Left lung (tissue), 4 donors: ENCODE measurements at regions not wholly inside any gene's neighbourhood (a gene's known extent, or its start where the extent isn't known, plus 50 kb on each side); places are given as distances from the start of the nearest gene placed in this dataset.
A peak's percentile ranks its signal among the peaks of the same experiment; 100 is the strongest.

ENCODE experiments used
- ATAC-seq: fragments of 200-7000 bp; cut with Tn5 transposase; one replicate; pipeline ENCODE4 v1.9.1; 2020; ENCODE audit warnings: moderate library complexity
- DNase-seq, 4 donors: peaks; one replicate each; pipeline ENCODE4 v3.0.0-alpha.2; 2013 to 2020
- H3K27ac ChIP-seq, 2 donors: fragments of 200-600 bp; sonication (generic) in 1 of 2; one replicate each; pipeline versions ENCODE4 v1.5.0 to v1.8.0; 2020 to 2021
- H3K27me3 ChIP-seq, 2 donors: fragments of 200-600 bp; sonication (generic) in 1 of 2; one replicate each; pipeline versions ENCODE4 v1.5.0 to v1.8.0; 2020 to 2021
- H3K36me3 ChIP-seq, 2 donors: fragments of 200-600 bp; sonication (generic) in 1 of 2; one replicate each; pipeline versions ENCODE4 v1.5.0 to v1.8.0; 2020 to 2021
- H3K4me1 ChIP-seq, 2 donors: fragments of 200-600 bp; one replicate each; pipeline ENCODE4 v1.8.0; 2021
- H3K4me3 ChIP-seq, 2 donors: fragments of 200-600 bp; sonication (generic) in 1 of 2; one replicate each; pipeline versions ENCODE4 v1.5.0 to v1.8.0; 2020 to 2021; ENCODE audit warnings: mild to moderate bottlenecking in 1 of 2
- H3K9me3 ChIP-seq, 2 donors: fragments of 200-600 bp; sonication (generic) in 1 of 2; one replicate each; pipeline versions ENCODE4 v1.5.0 to v1.8.0; 2020 to 2021
- CTCF ChIP-seq, 2 donors: fragments of 200-600 bp; sonication (generic) in 1 of 2; IDR thresholded peaks; one replicate each; pipeline versions ENCODE4 v1.5.0 to v1.8.0; 2021; ENCODE audit warnings: antibody characterized with exemption in 2 of 2
- intact Hi-C, 2 donors: fragments of 100-400 bp; cut with DNase I; formaldehyde crosslinking; loops; one replicate each; pipeline versions ENCODE4 v1.11.2 to v1.14.2; 2022
- donor health status: DM: no; HTN: yes; CAD: no.
- donor health status: DM: no; HTN: no; CAD: no.

- intact Hi-C loops: no loop called here
- H3K27ac ChIP-seq: no peak overlapping the region
- no peaks in the 10 kb centered on the region for H3K4me1 ChIP-seq
- DNase-seq (no peak), ATAC-seq (no peak)
- no peak for TF ChIP-seq CTCF (IDR thresholded peaks at IDR 0.05)
- H3K9me3 ChIP-seq: peaks cover 0 to 14% of the 10 kb centered on the region in 2 donors
- H3K36me3 ChIP-seq: no peaks in the 10 kb centered on the region
- peaks cover 0 to 23% of the 10 kb centered on the region in 2 donors for H3K27me3 ChIP-seq
- no peak overlapping the region for H3K4me3 ChIP-seq
These were observed 130.8 kb upstream of the C14orf180 start for GRCh38 chr14:104448721-104449120.

- peaks cover 0 to 23% of the 10 kb centered on the region in 2 donors for H3K27me3 ChIP-seq
- H3K9me3 ChIP-seq: peaks cover 0 to 14% of the 10 kb centered on the region in 2 donors
- no peak for TF ChIP-seq CTCF (IDR thresholded peaks at IDR 0.05)
- H3K36me3 ChIP-seq: no peaks in the 10 kb centered on the region
- ATAC-seq: no peak
- no peak overlapping the region for H3K27ac ChIP-seq
- intact Hi-C loops: no loop called here
- no peak for DNase-seq
- H3K4me1 ChIP-seq: no peaks in the 10 kb centered on the region
- no peak overlapping the region for H3K4me3 ChIP-seq
These were observed 128.7 kb upstream of the C14orf180 start for GRCh38 chr14:104450811-104451401.

GRCh38 chr14:104451474-104451873 lies 128.1 kb upstream of the C14orf180 start:
- no peak for ATAC-seq
- DNase-seq: no peak
- no peaks in the 10 kb centered on the region for H3K4me1 ChIP-seq
- H3K36me3 ChIP-seq: no peaks in the 10 kb centered on the region
- no peak overlapping the region for H3K27ac ChIP-seq
- no peak overlapping the region for H3K4me3 ChIP-seq
- H3K27me3 ChIP-seq: peaks cover 0 to 18% of the 10 kb centered on the region in 2 donors
- intact Hi-C loops: no loop called here
- no peak for TF ChIP-seq CTCF (IDR thresholded peaks at IDR 0.05)
- peaks cover 0 to 14% of the 10 kb centered on the region in 2 donors for H3K9me3 ChIP-seq

- DNase-seq (no peak), ATAC-seq (no peak)
- TF ChIP-seq CTCF (IDR thresholded peaks at IDR 0.05): no peak
- Histone ChIP-seq H3K9me3 (no peaks in the 10 kb centered on the region), H3K4me1 (peaks cover 0 to 8% of the 10 kb centered on the region in 2 donors), H3K36me3 (no peaks in the 10 kb centered on the region), H3K27ac (no peak overlapping the region), H3K4me3 (no peak overlapping the region), H3K27me3 (peaks cover 20 to 54% of the 10 kb centered on the region in 2 donors)
- intact Hi-C loops: no loop called here
These were observed 120.7 kb upstream of the C14orf180 start for GRCh38 chr14:104458845-104459244.

GRCh38 chr14:104460791-104461651 lies 118.5 kb upstream of the C14orf180 start:
- no peak overlapping the region for H3K27ac ChIP-seq
- DNase-seq: peak in 2 of 4 donors; percentile 26 to 55
- no peak for TF ChIP-seq CTCF (IDR thresholded peaks at IDR 0.05)
- ATAC-seq: no peak
- H3K4me1 ChIP-seq: peaks cover 0 to 8% of the 10 kb centered on the region in 2 donors
- H3K4me3 ChIP-seq: no peak overlapping the region
- H3K36me3 ChIP-seq: no peaks in the 10 kb centered on the region
- intact Hi-C loops: no loop called here
- no peaks in the 10 kb centered on the region for H3K9me3 ChIP-seq
- H3K27me3 ChIP-seq: peaks cover 20 to 71% of the 10 kb centered on the region in 2 donors
